ENCODE measurements at regions not wholly inside any gene's neighbourhood (a gene's known extent, or its start where the extent isn't known, plus 50 kb on each side); places are given as distances from the start of the nearest gene placed in this dataset.

GRCh38 chr17:13088666-13089065 is 70.8 kb upstream of the ELAC2 start:
- ATAC-seq (ENCODE audit: low FRiP score), result no peak
- TF ChIP-seq, protein P1, sequence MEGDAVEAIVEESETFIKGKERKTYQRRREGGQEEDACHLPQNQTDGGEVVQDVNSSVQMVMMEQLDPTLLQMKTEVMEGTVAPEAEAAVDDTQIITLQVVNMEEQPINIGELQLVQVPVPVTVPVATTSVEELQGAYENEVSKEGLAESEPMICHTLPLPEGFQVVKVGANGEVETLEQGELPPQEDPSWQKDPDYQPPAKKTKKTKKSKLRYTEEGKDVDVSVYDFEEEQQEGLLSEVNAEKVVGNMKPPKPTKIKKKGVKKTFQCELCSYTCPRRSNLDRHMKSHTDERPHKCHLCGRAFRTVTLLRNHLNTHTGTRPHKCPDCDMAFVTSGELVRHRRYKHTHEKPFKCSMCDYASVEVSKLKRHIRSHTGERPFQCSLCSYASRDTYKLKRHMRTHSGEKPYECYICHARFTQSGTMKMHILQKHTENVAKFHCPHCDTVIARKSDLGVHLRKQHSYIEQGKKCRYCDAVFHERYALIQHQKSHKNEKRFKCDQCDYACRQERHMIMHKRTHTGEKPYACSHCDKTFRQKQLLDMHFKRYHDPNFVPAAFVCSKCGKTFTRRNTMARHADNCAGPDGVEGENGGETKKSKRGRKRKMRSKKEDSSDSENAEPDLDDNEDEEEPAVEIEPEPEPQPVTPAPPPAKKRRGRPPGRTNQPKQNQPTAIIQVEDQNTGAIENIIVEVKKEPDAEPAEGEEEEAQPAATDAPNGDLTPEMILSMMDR (IDR thresholded peaks at IDR 0.05), result no peak

DNA sequence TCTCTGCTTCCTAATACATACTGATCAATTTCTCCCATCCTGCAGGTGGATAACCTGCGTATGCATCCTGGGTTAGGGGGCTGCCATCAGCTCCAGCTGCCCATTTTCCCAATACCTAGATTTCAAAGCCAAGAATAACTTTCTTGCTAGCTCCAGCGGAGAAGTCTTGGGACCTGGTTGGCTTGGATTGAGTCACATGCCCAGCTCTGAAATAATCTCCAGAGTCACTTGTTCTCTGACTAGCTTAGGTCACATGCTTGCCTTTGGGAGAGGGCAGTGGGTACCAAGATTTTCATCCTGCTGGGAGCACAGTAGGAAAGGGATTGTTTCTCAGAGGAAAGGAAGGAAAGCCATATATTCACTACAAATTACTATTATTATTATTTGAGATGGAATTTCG is 70.0 kb upstream of the ELAC2 start:
- DNase-seq (ENCODE audit: low spot score) (no peak), ATAC-seq (ENCODE audit: low FRiP score) (no peak)
- TF ChIP-seq, protein P1 (IDR thresholded peaks at IDR 0.05), result no peak

More at GRCh38 chr17:13088666-13089065, 70.8 kb upstream of the ELAC2 start:
- DNase-seq (ENCODE audit: low spot score), result no peak

DNA sequence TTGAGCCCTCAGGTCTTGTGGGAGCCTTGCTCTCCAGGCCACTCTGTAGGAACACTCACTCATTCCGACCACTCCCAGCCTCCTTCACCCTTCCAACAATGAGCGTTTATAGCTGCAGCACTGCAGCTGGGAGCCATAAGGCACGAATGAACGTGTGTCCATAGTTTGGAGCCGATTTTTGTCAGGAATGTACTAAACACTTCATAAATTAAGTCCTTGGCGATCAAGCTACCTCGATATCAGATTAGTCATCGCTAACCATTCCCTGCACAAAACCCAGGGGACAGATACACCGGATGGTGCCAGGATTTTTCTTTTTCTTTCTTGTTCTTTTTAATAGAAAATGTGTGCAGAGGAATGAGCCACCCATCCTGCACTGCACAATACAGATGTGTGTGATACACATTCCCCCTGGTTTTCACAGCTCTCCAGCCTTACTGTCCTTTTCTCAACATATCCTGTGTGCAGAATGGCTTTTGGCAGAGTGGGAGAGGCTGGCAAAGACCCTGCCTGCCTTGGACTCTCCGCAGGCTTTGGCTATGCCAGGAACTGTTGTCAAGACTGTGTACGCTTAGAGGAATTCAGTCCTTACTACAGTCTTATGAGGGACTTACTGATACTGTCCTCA is 68.4 kb upstream of the ELAC2 start:
- DNase-seq (ENCODE audit: low spot score) (no peak), ATAC-seq (ENCODE audit: low FRiP score) (no peak)
- TF ChIP-seq, protein P1 (IDR thresholded peaks at IDR 0.05), result no peak

GRCh38 chr17:13085578-13085977 is 67.8 kb upstream of the ELAC2 start:
- TF ChIP-seq, protein P1 (IDR thresholded peaks at IDR 0.05), result no peak

DNA sequence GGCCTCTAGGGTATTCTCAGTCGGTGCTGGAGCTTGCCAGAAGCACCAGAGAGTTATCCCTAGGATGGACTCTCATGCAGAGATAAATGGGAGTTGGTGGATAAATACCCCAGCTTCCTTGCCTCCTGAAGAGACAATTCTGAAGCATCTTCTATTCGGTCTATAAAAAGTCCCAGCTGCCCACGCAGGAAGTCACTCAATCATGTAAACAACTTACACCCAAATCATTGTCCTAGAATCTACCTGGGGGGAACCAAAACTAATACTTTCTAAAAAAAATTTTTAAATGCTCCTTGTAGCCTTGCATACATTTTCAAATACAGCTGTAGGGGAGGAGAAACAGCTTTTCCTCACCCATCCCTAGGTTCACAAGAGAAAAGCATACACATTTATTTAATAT is 66.6 kb upstream of the ELAC2 start:
- TF ChIP-seq, protein P1 (IDR thresholded peaks at IDR 0.05), result no peak
- ATAC-seq (ENCODE audit: low FRiP score), result no peak
- no peak for DNase-seq (ENCODE audit: low spot score)

More at GRCh38 chr17:13085578-13085977, 67.8 kb upstream of the ELAC2 start:
- DNase-seq (ENCODE audit: low spot score) (no peak), ATAC-seq (ENCODE audit: low FRiP score) (no peak)

DNA sequence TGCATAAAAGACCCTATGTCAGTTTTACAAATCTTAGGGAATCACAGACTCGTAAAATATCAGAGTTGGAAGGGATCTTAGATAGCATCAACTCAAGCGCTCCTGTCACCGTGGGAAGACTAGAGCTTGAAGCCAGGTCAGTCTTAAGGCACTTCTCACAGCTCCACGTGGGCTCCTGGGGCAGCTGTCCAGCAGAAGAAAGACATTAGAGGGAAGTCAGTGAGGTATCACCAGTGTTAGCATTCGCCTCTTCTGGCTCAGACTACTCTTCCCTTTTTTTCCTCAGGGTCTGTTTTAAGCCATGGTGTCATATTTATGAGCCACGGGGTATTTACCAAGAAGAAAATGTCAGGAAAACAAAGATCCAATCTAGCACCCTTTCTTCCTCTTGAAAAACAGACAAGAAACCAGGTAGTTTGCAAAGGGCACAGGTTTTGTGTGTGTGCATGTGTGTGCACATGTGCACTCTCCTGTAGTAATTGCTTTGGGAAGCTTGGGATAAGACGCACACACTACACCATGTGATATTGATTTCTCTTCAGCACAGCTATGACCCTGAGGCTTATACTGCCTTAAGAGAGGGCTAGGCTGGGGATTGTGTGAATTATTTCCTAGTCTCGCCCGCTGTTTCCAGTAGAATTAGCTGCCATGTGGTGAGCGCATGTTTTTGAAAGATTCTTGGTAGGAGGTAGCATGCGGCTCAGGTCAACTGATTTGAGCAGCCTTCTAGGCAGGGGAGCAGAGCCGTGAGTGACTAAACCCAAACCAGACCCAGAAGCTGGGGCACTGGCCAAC is 61.0 kb upstream of the ELAC2 start:
- ATAC-seq (ENCODE audit: low FRiP score), result no peak
- TF ChIP-seq, protein P1 (IDR thresholded peaks at IDR 0.05), result no peak

DNA sequence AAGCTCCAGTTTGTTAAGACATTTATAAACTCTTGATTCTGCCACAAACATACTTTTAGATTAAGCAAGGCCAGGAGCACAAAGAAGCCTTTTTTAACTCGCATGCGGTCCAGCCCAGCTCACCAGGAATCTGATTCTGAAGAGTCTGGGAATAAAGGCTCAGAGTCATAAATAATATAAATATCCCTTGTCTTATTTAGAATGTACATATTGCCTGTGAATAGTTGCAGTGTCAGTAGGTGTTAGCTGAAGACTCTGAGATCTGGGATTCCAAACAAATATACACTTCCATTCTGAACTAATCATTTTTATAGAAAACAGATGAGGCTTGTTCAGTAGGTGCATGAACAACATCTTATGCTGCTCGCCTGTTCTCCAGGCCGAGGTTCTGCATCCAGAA is 59.1 kb upstream of the ELAC2 start:
- DNase-seq (ENCODE audit: low spot score), result no peak
- ATAC-seq (ENCODE audit: low FRiP score), result no peak
- TF ChIP-seq, protein P1 (IDR thresholded peaks at IDR 0.05), result no peak

More for the DNA sequence above, 61.0 kb upstream of the ELAC2 start:
- no peak for DNase-seq (ENCODE audit: low spot score)

Measured in omental fat pad (tissue), 3 donors.